Heart right ventricle (tissue), 16 donors: ENCODE measurements at regions not wholly inside any gene's neighbourhood (a gene's known extent, or its start where the extent isn't known, plus 50 kb on each side); places are given as distances from the start of the nearest gene placed in this dataset.
"Not testable (repeated sequence)": the region's sequence is repeated elsewhere in the genome, so short reads cannot be mapped to it uniquely, and the experiment has no call there.

Experiments
- ATAC-seq, 8 donors: fragments of 200-7000 bp; cut with Tn5 transposase; one replicate each; pipeline ENCODE4 v1.9.1; 2020; ENCODE audit warnings: mild to moderate bottlenecking in 8 of 8, moderate library complexity in 8 of 8, moderate number of reproducible peaks in 1 of 8
- DNase-seq, 2 donors: peaks; one replicate each; pipeline ENCODE4 v3.0.0-alpha.2; 2020
- H3K27ac ChIP-seq, 10 donors: fragments of 200-600 bp; sonication (generic) in 2 of 10; one replicate each; pipeline versions ENCODE4 v1.5.0 to v1.8.0; 2020 to 2022; ENCODE audit warnings: mild to moderate bottlenecking in 3 of 10
- H3K27me3 ChIP-seq, 7 donors: fragments of 200-600 bp; one replicate each; pipeline ENCODE4 v1.8.0; 2021 to 2022; ENCODE audit warnings: mild to moderate bottlenecking in 2 of 7
- H3K36me3 ChIP-seq, 9 donors: fragments of 200-600 bp; sonication (generic) in 1 of 9; one replicate each; pipeline versions ENCODE4 v1.5.0 to v1.8.0; 2020 to 2022; ENCODE audit warnings: mild to moderate bottlenecking in 2 of 9
- H3K4me1 ChIP-seq, 9 donors: fragments of 200-600 bp; sonication (generic) in 1 of 9; one replicate each; pipeline versions ENCODE4 v1.5.0 to v1.8.0; 2020 to 2022; ENCODE audit warnings: mild to moderate bottlenecking in 4 of 9
- H3K4me3 ChIP-seq, 10 donors: fragments of 200-600 bp; sonication (generic) in 2 of 10; one replicate each; pipeline versions ENCODE4 v1.5.0 to v1.8.0; 2020 to 2022; ENCODE audit warnings: mild to moderate bottlenecking in 7 of 10, moderate library complexity in 2 of 10
- H3K9me3 ChIP-seq, 11 donors: fragments of 200-600 bp in 10 of 11; sonication (generic) in 2 of 11; one replicate each; pipeline versions ENCODE4 v1.5.0 to v1.8.0; 2013 to 2022; ENCODE audit warnings: mild to moderate bottlenecking in 2 of 11, control low read depth in 1 of 11, moderate library complexity in 1 of 11
- WGBS, 2 donors: extraction: QIAGEN DNeasy Blood & Tissue Kit; methylation state at CpG; one replicate each; pipeline ENCODE4 v1.1.7; 2013; ENCODE audit warnings: inconsistent platforms in 1 of 2; 5-methylcytosine and 5-hydroxymethylcytosine counted together
- intact Hi-C, 10 donors: fragments of 100-400 bp; cut with DNase I; formaldehyde crosslinking; loops; one replicate each; pipeline versions ENCODE4 v1.11.1 to v1.14.2; 2022
- TF ChIP-seq, protein P1 (sequence below), 9 donors: fragments of 200-600 bp; sonication (generic) in 2 of 9; IDR thresholded peaks; one replicate each; pipeline versions ENCODE4 v1.5.0 to v1.8.0; 2021 to 2022; ENCODE audit warnings: antibody characterized with exemption in 9 of 9, mild to moderate bottlenecking in 5 of 9, moderate library complexity in 1 of 9
- donor health status: Arrhythmogenic right ventricular cardiomyopathy.
- donor health status: ischemic (EF 13 %, LVEDD 7.1; RV severe dilation, severe dysfunction).
- donor health status: healthy with polysubstance abuse.
- donor health status: DM: no; HTN: yes; CAD: no.
- donor health status: DM: no; HTN: no; CAD: no.
- donor health status: ischemic (EF 25% LVEDD 6.9; RV normal size, moderate dysfunction).
- donor health status: ischemic (EF 25% LVEDD 5.7; RV mildly dilated, moderate dysfunction).
- donor health status: healthy.
- donor health status: DM: yes; HTN: yes; CAD: no.
- donor health status: Ischemic cardiomyopathy.
- donor health status: ischemic (EF 35%, LVEDD 5.7; RV mildly dilated, moderate dysfunction).
- donor health status: nonischemic (EF 11% LVEDD 7.7; RV severe dilation, severe dysfunction).
- donor health status: DM: yes; HTN: yes; CAD: no.
- donor health status: PGD.
- donor health status: ischemic (EF 29% LVEDD 5.4; RV normal size, mild dysfunction).
- donor health status: nonischemic (EF 23%, LVEDD 6.1; RV moderate dilation, normal function).

DNA sequence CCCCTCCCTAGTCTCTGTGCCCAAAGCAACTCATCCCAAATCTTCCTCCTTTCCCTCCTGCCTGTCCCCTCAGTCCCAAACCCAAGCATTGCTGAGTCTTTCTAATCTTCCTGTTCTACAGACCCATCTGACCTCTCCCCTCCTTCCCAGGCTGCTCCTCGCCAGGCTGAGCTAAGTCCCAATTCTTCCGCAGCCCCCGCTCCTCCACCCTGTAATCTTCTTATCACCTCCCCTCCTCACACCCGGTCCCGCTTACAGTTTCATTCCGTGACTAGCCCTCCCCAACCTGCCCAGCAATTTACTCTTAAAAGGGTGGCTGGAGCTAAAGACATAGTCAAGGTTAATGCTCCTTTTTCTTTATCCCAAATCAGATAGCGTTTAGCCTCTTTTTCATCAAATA, 86.8 kb upstream of the ALDH3B2 start:
- ATAC-seq: not testable (repeated sequence)

DNA sequence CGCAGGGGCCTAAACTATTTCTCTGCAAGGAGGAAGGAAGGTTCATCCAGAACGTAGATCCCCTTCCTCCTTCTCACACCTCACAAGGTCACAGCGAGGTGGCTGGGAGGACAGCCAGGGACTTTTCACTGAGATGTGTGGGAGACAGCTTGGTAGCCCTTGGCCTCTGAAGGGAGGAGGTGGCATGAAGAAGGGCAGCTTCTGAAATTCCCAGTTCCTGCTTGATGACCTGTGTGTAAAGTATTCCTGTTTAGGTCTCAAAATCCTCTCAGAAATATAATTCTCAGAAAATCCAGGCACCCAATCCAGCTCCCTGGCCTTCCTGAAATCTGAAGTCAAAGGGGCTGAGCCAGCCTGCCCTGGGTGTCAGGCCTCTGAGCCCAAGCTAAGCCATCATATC, 84.9 kb upstream of the ALDH3B2 start:
- H3K27ac ChIP-seq, H3K4me3 ChIP-seq, ATAC-seq, H3K4me1 ChIP-seq, intact Hi-C loops, H3K36me3 ChIP-seq, H3K9me3 ChIP-seq, DNase-seq, H3K27me3 ChIP-seq: not testable (repeated sequence)
- WGBS, 2 donors: 49 to 54% methylated on average over 3 of the region's 3 CpGs

More for the DNA sequence above, 86.8 kb upstream of the ALDH3B2 start:
- H3K27me3 ChIP-seq, DNase-seq, H3K9me3 ChIP-seq, H3K4me3 ChIP-seq, intact Hi-C loops, H3K27ac ChIP-seq, H3K4me1 ChIP-seq, H3K36me3 ChIP-seq: not testable (repeated sequence)
- 48 to 68% methylated on average over 7 of the region's 7 CpGs for WGBS, 2 donors

DNA sequence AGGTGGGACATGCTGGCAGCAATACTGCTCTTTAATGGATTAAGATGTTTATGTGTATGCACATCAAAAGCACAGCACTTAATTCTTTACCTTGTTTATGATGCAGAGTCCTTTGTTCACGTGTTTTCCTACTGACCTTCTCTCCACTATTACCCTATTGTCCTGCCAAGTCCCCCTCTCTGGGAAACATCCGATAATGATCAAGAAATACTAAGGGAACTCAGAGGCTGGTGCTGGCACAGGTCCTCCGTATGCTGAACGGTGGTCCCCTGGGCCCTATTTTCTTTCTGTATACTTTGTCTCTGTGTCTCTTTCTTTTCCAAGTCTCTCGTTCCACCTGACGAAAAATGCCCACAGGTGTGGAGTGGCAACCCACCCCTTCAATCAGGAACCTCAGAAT, 84.0 kb upstream of the ALDH3B2 start:
- DNase-seq, H3K4me3 ChIP-seq, H3K36me3 ChIP-seq, H3K27me3 ChIP-seq, H3K27ac ChIP-seq, H3K9me3 ChIP-seq, intact Hi-C loops, H3K4me1 ChIP-seq, ATAC-seq: not testable (repeated sequence)
- WGBS, 2 donors: 65 to 80% methylated on average over 6 of the region's 6 CpGs

DNA sequence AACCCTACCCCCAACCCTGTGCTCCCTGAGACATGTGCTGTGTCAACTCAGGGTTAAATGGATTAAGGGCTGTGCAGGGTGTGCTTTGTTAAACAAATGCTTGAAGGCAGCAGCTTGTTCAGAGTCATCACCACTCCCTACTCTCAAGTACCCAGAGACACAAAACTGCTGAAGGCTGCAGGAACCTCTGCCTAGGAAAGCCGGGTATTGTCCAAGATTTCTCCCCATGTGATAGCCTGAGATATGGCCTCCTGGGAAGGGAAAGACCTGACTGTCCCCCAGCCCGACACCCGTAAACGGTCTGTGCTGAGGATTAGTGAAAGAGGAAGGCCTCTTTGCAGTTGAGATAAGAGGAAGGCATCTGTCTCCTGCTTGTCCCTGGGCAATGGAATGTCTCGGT, 83.6 kb upstream of the ALDH3B2 start:
- intact Hi-C loops: not testable (repeated sequence)
- 52 to 64% methylated on average over 5 of the region's 5 CpGs for WGBS, 2 donors

DNA sequence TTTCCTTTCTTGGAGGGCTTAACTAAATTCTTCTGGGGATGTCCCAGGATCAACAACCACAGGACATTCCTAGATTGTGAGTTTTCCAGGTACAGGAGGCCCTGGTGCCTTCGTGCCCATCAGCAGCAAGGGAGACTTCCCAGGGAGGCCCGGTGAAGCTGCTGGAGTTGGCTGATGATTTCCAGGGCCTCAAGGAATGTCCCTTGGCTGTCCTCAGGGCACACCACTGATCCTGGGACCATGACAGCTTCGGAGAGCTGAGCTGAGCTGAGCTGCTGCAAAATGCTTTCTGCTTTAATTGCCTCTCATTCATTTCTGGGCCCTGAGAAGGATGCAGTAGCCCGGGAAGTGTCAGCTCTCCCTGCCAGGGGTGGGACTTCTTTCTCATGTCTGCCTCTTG, 79.4 kb upstream of the ALDH3B2 start:
- intact Hi-C loops, H3K4me3 ChIP-seq, H3K27ac ChIP-seq, ATAC-seq, H3K36me3 ChIP-seq, H3K4me1 ChIP-seq, DNase-seq, H3K9me3 ChIP-seq, H3K27me3 ChIP-seq: not testable (repeated sequence)
- WGBS, 2 donors: 32 to 33% methylated on average over 4 of the region's 4 CpGs

More for the DNA sequence above, 83.6 kb upstream of the ALDH3B2 start:
- not testable (repeated sequence) for H3K4me1 ChIP-seq, H3K9me3 ChIP-seq, H3K36me3 ChIP-seq, H3K27ac ChIP-seq, H3K4me3 ChIP-seq, ATAC-seq, DNase-seq, H3K27me3 ChIP-seq

DNA sequence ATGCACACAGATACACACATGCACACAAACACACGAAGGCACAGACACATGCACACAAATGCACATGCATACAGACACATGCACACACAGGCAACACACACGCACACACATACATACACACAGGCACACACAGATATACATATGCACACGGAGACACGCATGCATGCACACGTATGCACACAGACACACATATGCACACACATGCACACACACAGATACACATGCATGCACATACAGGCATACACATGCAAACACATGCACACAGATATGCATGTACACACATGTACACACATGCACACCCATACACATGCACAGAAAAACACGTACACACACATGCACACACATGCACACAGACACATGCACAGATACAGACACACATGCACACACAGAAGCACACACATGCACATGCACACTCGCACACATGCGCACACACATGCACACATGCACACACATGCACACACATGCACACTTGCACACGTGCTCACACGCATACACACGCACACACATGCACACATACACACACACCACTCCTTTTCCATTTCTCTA, 70.8 kb upstream of the ALDH3B2 start:
- Histone ChIP-seq H3K4me3 (no peak overlapping the region), H3K36me3 (no peaks in the 10 kb centered on the region), H3K27me3 (peaks cover 0 to 4% (median 0%) of the 10 kb centered on the region in 7 donors), H3K9me3 (no peaks in the 10 kb centered on the region), H3K27ac (no peak overlapping the region), H3K4me1 (peaks cover 0 to 4% (median 0%) of the 10 kb centered on the region in 9 donors)
- TF ChIP-seq, protein P1, sequence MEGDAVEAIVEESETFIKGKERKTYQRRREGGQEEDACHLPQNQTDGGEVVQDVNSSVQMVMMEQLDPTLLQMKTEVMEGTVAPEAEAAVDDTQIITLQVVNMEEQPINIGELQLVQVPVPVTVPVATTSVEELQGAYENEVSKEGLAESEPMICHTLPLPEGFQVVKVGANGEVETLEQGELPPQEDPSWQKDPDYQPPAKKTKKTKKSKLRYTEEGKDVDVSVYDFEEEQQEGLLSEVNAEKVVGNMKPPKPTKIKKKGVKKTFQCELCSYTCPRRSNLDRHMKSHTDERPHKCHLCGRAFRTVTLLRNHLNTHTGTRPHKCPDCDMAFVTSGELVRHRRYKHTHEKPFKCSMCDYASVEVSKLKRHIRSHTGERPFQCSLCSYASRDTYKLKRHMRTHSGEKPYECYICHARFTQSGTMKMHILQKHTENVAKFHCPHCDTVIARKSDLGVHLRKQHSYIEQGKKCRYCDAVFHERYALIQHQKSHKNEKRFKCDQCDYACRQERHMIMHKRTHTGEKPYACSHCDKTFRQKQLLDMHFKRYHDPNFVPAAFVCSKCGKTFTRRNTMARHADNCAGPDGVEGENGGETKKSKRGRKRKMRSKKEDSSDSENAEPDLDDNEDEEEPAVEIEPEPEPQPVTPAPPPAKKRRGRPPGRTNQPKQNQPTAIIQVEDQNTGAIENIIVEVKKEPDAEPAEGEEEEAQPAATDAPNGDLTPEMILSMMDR (IDR thresholded peaks at IDR 0.05): no peak
- intact Hi-C loops: no loop called here
- WGBS, 2 donors: 59 to 96% methylated on average over 11 of the region's 11 CpGs
- DNase-seq (no peak), ATAC-seq (no peak)

DNA sequence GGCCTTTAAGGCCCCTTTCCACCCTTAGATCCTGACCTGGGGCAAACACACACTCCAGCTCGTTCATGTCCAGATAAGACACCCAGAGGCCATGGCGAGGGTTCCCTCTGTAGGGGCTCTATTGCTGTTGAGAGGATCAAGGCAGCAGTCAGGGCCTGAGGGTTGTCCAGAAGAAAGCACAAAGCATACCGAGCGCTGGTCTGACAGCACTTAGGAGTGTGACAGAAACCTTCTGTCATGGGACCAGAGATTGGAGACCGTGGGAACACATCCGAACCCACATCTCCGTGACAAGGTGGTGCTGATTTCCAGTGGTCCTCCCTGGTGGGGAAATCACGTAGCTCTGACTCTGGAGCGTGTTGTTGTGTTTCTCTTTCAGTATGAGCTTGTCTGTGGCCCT, 69.8 kb upstream of the ALDH3B2 start:
- not testable (repeated sequence) for ATAC-seq
- WGBS, 2 donors: 56 to 64% methylated on average over 9 of the region's 9 CpGs

DNA sequence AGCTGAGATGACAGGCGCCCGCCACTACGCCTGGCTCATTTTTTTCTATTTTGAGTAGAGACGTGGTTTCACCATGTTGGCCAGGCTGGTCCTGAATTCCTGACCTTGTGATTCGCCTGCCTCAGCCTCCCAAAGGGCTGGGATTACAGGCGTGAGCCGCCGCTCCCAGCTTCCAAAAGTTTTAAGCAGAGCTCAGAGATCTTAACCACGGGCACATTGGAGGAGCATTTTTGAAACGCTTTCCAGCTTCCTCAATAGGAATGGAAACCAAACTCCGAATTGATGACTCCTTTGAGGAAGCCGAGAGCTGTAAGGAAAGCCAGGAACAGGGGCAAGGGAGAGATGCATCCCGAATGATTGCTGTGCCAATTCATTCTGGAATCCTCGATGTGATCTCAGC, 63.8 kb upstream of the ALDH3B2 start:
- H3K4me3 ChIP-seq, H3K36me3 ChIP-seq, H3K9me3 ChIP-seq, ATAC-seq, intact Hi-C loops, DNase-seq, H3K27ac ChIP-seq, H3K4me1 ChIP-seq: not testable (repeated sequence)
- peaks cover 0 to 18% (median 0%) of the 10 kb centered on the region in 7 donors for H3K27me3 ChIP-seq
- 78 to 88% methylated on average over 9 to 11 of the region's 14 CpGs for WGBS, 2 donors

More for the DNA sequence above, 69.8 kb upstream of the ALDH3B2 start:
- H3K36me3 ChIP-seq, H3K9me3 ChIP-seq, DNase-seq, H3K27me3 ChIP-seq, H3K27ac ChIP-seq, H3K4me1 ChIP-seq, intact Hi-C loops, H3K4me3 ChIP-seq: not testable (repeated sequence)

DNA sequence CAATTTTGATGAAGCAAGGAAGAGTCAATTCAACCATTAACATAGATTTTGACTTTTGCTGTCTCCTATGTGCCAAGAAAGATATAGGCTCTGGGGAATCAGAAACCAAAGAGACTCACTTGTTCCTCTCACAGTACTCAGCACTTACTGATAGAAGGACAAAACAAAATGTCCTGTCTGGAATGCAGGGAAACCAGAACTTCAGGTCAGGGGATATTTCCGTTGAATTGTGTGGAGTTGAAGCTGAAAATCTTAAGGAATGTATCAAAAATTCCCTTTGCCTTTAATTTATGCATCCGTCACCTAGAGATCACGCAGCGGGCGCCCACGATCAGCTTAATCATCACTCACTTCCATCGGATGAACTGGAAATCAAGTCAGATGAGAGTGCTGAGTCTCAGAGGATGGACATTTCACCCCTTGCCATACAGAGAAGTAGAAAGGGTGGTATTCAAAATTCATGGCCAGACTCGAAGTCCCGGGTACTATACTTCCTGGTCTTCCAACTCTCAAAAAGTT, 63.2 kb upstream of the ALDH3B2 start:
- peaks cover 0 to 20% (median 3%) of the 10 kb centered on the region in 7 donors for H3K27me3 ChIP-seq
- WGBS, 2 donors: 84 to 87% methylated on average over 9 of the region's 9 CpGs
- intact Hi-C loops, H3K36me3 ChIP-seq, H3K9me3 ChIP-seq, ATAC-seq, H3K4me1 ChIP-seq, DNase-seq, H3K27ac ChIP-seq, H3K4me3 ChIP-seq: not testable (repeated sequence)
